ENCODE measurements at regions not wholly inside any gene's neighbourhood (a gene's known extent, or its start where the extent isn't known, plus 50 kb on each side); places are given as distances from the start of the nearest gene placed in this dataset.

DNA sequence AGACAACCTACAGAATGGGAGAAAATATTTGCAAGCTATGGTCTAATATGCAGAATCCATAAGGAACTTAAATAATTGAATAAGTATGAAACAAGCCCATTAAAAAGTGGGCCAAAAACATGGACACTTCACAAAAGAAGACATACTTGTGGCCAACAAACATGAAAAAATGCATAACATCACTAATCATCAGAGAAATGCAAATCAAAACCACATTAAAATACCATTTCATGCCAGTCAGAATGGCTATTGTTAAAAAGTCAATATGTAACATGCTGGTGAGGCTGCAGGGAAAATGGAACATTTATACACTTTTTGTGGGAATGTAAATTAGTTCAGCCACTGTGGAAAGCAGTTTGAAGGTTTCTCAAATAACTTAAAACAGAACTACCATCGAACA, 945.4 kb upstream of the FLRT2 start:
- Histone ChIP-seq H4K20me1 (ENCODE audit: insufficient read depth, low read depth, low read length) (no peaks in the 10 kb centered on the region), H3K4me2 (ENCODE audit: low read depth, low read length, poor library complexity, severe bottlenecking) (no peak overlapping the region), H3K9me3 (ENCODE audit: low read length) (no peaks in the 10 kb centered on the region), H3K36me3 (ENCODE audit: insufficient read depth, low read length) (no peaks in the 10 kb centered on the region), H3K4me1 (ENCODE audit: low read length) (peaks cover 22% of the 10 kb centered on the region), H2AFZ (ENCODE audit: low read length) (no peak overlapping the region), H3K27me3 (ENCODE audit: low read length) (no peaks in the 10 kb centered on the region), H3K4me3 (ENCODE audit: low read length) (no peak overlapping the region), H3K9ac (ENCODE audit: low read length) (no peak overlapping the region), H3K27ac (ENCODE audit: low read length) (no peak overlapping the region), H3K79me2 (ENCODE audit: low read length) (no peaks in the 10 kb centered on the region), H3K9me2 (replicated peaks; ENCODE audit: insufficient read depth, low read length) (no peaks in the 10 kb centered on the region)
- DNase-seq = no peak

DNA sequence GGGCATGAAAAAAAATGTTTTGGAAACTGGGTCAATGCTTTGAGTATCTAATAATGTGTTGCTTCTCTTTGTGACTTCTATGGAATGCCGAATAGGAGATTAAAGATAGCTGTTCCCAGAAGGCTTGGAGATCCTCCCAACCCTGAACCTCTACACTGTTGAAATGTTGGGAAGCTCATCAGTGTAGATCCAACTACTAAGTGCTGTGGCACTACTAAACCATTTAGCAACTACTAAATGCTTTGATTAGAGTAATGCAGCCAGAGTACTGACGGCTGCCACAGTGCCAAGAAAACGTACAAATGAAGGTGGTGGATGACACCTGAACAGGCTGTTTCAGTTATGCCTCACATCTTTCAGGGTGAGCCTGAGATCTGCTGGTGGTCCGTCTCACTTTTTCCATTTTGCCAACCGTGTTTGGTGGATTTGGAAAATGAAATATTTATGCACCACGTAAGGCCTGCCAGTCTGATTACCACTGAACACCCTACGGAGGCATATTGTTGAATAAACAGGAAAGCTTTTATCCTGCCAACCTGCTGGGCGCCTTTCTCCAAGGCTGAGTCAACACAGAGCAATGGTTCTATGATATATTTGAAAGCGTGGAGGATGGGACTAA, 938.0 kb upstream of the FLRT2 start:
- no peaks in the 10 kb centered on the region for H3K36me3 ChIP-seq (ENCODE audit: insufficient read depth, low read length)
- H3K4me3 ChIP-seq (ENCODE audit: low read length) = no peak overlapping the region
- no peaks in the 10 kb centered on the region for H3K27me3 ChIP-seq (ENCODE audit: low read length)
- no peak overlapping the region for H2AFZ ChIP-seq (ENCODE audit: low read length)
- no peaks in the 10 kb centered on the region for H4K20me1 ChIP-seq (ENCODE audit: insufficient read depth, low read depth, low read length)
- H3K9me3 ChIP-seq (ENCODE audit: low read length) = no peaks in the 10 kb centered on the region
- no peak overlapping the region for H3K9ac ChIP-seq (ENCODE audit: low read length)
- no peaks in the 10 kb centered on the region for H3K9me2 ChIP-seq (replicated peaks; ENCODE audit: insufficient read depth, low read length)
- H3K79me2 ChIP-seq (ENCODE audit: low read length) = no peaks in the 10 kb centered on the region
- no peaks in the 10 kb centered on the region for H3K4me1 ChIP-seq (ENCODE audit: low read length)
- no peak overlapping the region for H3K4me2 ChIP-seq (ENCODE audit: low read depth, low read length, poor library complexity, severe bottlenecking)
- H3K27ac ChIP-seq (ENCODE audit: low read length) = no peak overlapping the region
- DNase-seq = no peak

DNA sequence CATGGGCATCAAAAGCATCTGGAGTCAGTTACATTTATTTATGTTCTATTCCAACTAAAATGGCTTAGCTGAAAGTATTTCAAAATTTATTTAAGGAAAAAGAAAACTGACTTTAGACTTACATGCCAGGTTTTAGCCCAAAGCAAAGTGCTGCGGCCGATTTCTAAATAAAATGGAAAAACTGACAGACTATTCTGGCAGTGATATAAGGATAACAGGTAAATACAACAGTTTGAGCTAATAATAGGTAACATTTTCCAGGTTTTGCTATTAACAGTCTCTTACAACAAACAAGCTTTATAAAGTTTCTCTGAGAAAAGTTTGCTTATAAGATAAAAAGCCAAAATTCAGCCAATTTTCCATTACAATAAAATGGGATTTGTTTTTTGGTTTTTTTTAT, 937.2 kb upstream of the FLRT2 start:
- H3K4me1 ChIP-seq (ENCODE audit: low read length) = no peaks in the 10 kb centered on the region
- H3K79me2 ChIP-seq (ENCODE audit: low read length) = no peaks in the 10 kb centered on the region
- H3K4me3 ChIP-seq (ENCODE audit: low read length) = no peak overlapping the region
- no peak overlapping the region for H3K4me2 ChIP-seq (ENCODE audit: low read depth, low read length, poor library complexity, severe bottlenecking)
- no peaks in the 10 kb centered on the region for H3K9me3 ChIP-seq (ENCODE audit: low read length)
- H4K20me1 ChIP-seq (ENCODE audit: insufficient read depth, low read depth, low read length) = no peaks in the 10 kb centered on the region
- no peaks in the 10 kb centered on the region for H3K36me3 ChIP-seq (ENCODE audit: insufficient read depth, low read length)
- no peaks in the 10 kb centered on the region for H3K27me3 ChIP-seq (ENCODE audit: low read length)
- H3K9ac ChIP-seq (ENCODE audit: low read length) = no peak overlapping the region
- no peaks in the 10 kb centered on the region for H3K9me2 ChIP-seq (replicated peaks; ENCODE audit: insufficient read depth, low read length)
- DNase-seq = no peak
- H3K27ac ChIP-seq (ENCODE audit: low read length) = no peak overlapping the region
- no peak overlapping the region for H2AFZ ChIP-seq (ENCODE audit: low read length)

DNA sequence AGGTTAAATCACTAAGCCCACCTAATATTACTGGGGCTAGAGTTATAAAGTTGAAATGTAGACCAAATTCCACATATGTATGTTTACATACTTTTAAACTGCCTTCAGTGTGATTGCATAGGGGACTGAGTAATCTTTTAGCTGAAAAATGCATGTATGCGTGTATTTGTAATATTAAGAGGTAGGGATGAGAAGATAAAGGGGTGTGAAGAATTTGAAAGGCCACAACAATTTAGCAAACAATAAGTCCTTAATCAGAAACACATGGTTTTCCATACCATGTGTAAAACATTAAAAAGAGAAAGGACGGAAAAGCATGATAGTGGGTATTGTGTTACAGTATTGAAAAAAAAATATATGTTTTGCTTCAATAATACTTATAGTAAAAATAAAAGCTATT, 919.9 kb upstream of the FLRT2 start:
- H3K27ac ChIP-seq (ENCODE audit: low read length) = no peak overlapping the region
- H3K9me2 ChIP-seq (replicated peaks; ENCODE audit: insufficient read depth, low read length) = no peaks in the 10 kb centered on the region
- no peak overlapping the region for H3K4me3 ChIP-seq (ENCODE audit: low read length)
- no peaks in the 10 kb centered on the region for H3K36me3 ChIP-seq (ENCODE audit: insufficient read depth, low read length)
- no peak overlapping the region for H3K4me2 ChIP-seq (ENCODE audit: low read depth, low read length, poor library complexity, severe bottlenecking)
- no peaks in the 10 kb centered on the region for H3K27me3 ChIP-seq (ENCODE audit: low read length)
- H3K79me2 ChIP-seq (ENCODE audit: low read length) = no peaks in the 10 kb centered on the region
- H4K20me1 ChIP-seq (ENCODE audit: insufficient read depth, low read depth, low read length) = no peaks in the 10 kb centered on the region
- no peak overlapping the region for H3K9ac ChIP-seq (ENCODE audit: low read length)
- no peak overlapping the region for H2AFZ ChIP-seq (ENCODE audit: low read length)
- H3K9me3 ChIP-seq (ENCODE audit: low read length) = no peaks in the 10 kb centered on the region
- H3K4me1 ChIP-seq (ENCODE audit: low read length) = no peaks in the 10 kb centered on the region
- no peak for DNase-seq

DNA sequence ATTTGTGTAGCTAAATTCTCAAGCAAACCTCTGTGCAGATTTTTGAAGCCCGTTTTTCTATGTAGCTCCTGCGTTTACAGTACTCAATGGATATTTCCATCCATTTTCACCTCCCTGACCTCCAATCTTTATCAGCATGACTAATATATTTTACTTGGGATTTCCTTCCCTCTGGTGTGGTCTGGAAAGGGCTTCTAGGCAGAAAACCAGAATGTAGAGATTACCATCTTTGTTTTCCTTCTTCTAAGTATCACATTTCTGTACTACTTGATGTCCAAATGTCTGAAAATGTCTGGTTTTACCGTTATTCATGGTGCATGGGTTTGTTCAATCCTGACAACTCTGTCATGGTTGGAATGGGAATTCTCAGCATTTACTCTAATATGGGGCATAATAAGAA, 907.6 kb upstream of the FLRT2 start:
- Histone ChIP-seq H2AFZ (ENCODE audit: low read length) (no peak overlapping the region), H3K4me1 (ENCODE audit: low read length) (no peaks in the 10 kb centered on the region), H3K9me3 (ENCODE audit: low read length) (no peaks in the 10 kb centered on the region), H3K27me3 (ENCODE audit: low read length) (no peaks in the 10 kb centered on the region; the same call in 1 of the 2 replicates), H3K9me2 (replicated peaks; ENCODE audit: insufficient read depth, low read length) (no peaks in the 10 kb centered on the region), H3K9ac (ENCODE audit: low read length) (no peak overlapping the region), H3K4me2 (ENCODE audit: low read depth, low read length, poor library complexity, severe bottlenecking) (no peak overlapping the region), H4K20me1 (ENCODE audit: insufficient read depth, low read depth, low read length) (no peaks in the 10 kb centered on the region), H3K27ac (ENCODE audit: low read length) (no peak overlapping the region), H3K36me3 (ENCODE audit: insufficient read depth, low read length) (no peaks in the 10 kb centered on the region), H3K4me3 (ENCODE audit: low read length) (no peak overlapping the region), H3K79me2 (ENCODE audit: low read length) (no peaks in the 10 kb centered on the region)
- no peak for DNase-seq

DNA sequence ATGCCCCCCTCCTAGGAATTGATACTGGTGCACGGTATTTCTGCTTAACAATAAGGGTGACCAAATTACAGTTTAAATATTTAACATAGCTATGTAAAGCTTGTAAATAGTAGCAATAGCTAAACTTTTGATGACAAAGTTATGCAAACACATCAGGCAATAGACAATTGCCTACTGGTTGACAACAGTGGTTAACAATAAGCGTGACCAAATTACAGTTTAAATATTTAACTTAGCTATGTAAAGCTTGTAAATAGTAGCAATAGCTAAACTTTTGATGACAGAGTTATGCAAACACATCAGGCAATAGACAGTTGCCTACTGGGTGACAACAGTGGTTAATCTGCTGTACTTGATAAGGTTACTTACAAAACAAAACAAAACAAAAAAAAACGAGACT, 886.5 kb upstream of the FLRT2 start:
- Histone ChIP-seq H3K27me3 (ENCODE audit: low read length) (no peaks in the 10 kb centered on the region), H3K9ac (ENCODE audit: low read length) (no peak overlapping the region)

DNA sequence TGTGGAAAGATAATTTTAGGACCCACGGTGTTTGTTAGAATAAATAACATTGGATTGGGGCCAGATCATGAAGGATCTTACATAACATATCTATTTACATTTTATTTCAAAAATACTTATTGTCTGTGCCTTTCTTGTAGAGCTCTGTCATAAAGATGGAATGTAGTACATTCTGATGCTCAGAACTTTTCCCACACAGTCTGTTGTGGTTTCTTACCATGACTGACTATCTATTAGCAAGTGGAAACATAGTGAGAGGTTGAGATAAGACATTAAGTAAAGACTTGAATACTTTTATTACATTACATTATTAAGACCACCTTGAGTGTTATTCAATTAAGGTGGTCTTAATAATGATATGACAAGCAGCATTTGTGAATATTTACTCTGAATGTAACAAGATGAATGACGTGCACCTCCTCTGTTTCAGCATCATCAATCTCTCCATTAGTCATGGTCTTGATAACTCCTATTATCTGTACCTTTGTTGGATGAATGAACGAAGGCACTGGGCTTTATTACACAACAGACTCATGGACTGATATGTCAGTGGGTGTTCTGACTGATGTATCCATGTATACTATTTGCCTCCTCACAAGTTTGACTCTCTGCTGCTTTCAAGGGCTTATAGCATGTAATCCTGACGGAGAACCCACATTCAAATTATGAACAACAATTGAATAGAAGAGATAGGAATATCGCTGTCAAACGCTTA, 883.0 kb upstream of the FLRT2 start:
- H3K4me2 ChIP-seq (ENCODE audit: low read depth, low read length, poor library complexity, severe bottlenecking) = no peak overlapping the region
- H3K36me3 ChIP-seq (ENCODE audit: insufficient read depth, low read length) = no peaks in the 10 kb centered on the region
- H3K27me3 ChIP-seq (ENCODE audit: low read length) = no peaks in the 10 kb centered on the region
- H3K9me2 ChIP-seq (replicated peaks; ENCODE audit: insufficient read depth, low read length) = no peaks in the 10 kb centered on the region
- no peak overlapping the region for H2AFZ ChIP-seq (ENCODE audit: low read length)
- no peak overlapping the region for H3K4me3 ChIP-seq (ENCODE audit: low read length)
- peaks cover 4% of the 10 kb centered on the region for H3K4me1 ChIP-seq (ENCODE audit: low read length)
- H3K79me2 ChIP-seq (ENCODE audit: low read length) = no peaks in the 10 kb centered on the region
- no peak for DNase-seq
- H3K9ac ChIP-seq (ENCODE audit: low read length) = no peak overlapping the region
- no peaks in the 10 kb centered on the region for H3K9me3 ChIP-seq (ENCODE audit: low read length)
- no peak overlapping the region for H3K27ac ChIP-seq (ENCODE audit: low read length)
- no peaks in the 10 kb centered on the region for H4K20me1 ChIP-seq (ENCODE audit: insufficient read depth, low read depth, low read length)

More for the DNA sequence above, 886.5 kb upstream of the FLRT2 start:
- no peaks in the 10 kb centered on the region for H3K9me3 ChIP-seq (ENCODE audit: low read length)
- H3K79me2 ChIP-seq (ENCODE audit: low read length) = no peaks in the 10 kb centered on the region
- no peak overlapping the region for H3K27ac ChIP-seq (ENCODE audit: low read length)
- no peaks in the 10 kb centered on the region for H3K36me3 ChIP-seq (ENCODE audit: insufficient read depth, low read length)
- peaks cover 4% of the 10 kb centered on the region for H3K4me1 ChIP-seq (ENCODE audit: low read length)
- H4K20me1 ChIP-seq (ENCODE audit: insufficient read depth, low read depth, low read length) = no peaks in the 10 kb centered on the region
- no peak overlapping the region for H2AFZ ChIP-seq (ENCODE audit: low read length)
- H3K4me3 ChIP-seq (ENCODE audit: low read length) = no peak overlapping the region
- no peak overlapping the region for H3K4me2 ChIP-seq (ENCODE audit: low read depth, low read length, poor library complexity, severe bottlenecking)
- no peak for DNase-seq
- no peaks in the 10 kb centered on the region for H3K9me2 ChIP-seq (replicated peaks; ENCODE audit: insufficient read depth, low read length)

DNA sequence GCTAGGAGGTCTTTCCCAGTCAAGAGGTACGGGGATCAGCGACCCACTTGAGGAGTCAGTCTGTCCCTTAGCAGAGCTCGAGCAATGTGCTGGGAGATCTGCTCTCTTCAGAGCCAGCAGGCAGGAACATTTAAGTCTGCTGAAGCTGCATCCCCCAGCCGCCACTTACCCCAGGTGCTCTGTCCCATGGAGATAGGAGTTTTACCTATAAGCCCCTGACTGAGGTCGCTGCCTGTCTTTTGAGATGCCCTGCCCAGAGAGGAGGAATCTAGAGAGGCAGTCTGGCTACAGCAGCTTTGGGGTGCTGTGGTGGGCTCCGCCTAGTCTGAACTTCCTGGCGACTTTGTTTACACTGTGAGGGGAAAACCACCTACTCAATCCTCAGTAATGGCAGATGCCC, 874.9 kb upstream of the FLRT2 start:
- Histone ChIP-seq H3K27ac (ENCODE audit: low read length) (no peak overlapping the region), H3K36me3 (ENCODE audit: insufficient read depth, low read length) (no peaks in the 10 kb centered on the region), H3K79me2 (ENCODE audit: low read length) (no peaks in the 10 kb centered on the region), H3K9me3 (ENCODE audit: low read length) (no peaks in the 10 kb centered on the region), H3K4me3 (ENCODE audit: low read length) (no peak overlapping the region), H3K9ac (ENCODE audit: low read length) (no peak overlapping the region), H2AFZ (ENCODE audit: low read length) (no peak overlapping the region), H3K27me3 (ENCODE audit: low read length) (no peaks in the 10 kb centered on the region), H3K4me2 (ENCODE audit: low read depth, low read length, poor library complexity, severe bottlenecking) (no peak overlapping the region), H3K4me1 (ENCODE audit: low read length) (no peaks in the 10 kb centered on the region), H3K9me2 (replicated peaks; ENCODE audit: insufficient read depth, low read length) (no peaks in the 10 kb centered on the region), H4K20me1 (ENCODE audit: insufficient read depth, low read depth, low read length) (no peaks in the 10 kb centered on the region)
- DNase-seq = no peak
